ENCODE measurements at regions not wholly inside any gene's neighbourhood (a gene's known extent, or its start where the extent isn't known, plus 50 kb on each side); places are given as distances from the start of the nearest gene placed in this dataset.

DNA sequence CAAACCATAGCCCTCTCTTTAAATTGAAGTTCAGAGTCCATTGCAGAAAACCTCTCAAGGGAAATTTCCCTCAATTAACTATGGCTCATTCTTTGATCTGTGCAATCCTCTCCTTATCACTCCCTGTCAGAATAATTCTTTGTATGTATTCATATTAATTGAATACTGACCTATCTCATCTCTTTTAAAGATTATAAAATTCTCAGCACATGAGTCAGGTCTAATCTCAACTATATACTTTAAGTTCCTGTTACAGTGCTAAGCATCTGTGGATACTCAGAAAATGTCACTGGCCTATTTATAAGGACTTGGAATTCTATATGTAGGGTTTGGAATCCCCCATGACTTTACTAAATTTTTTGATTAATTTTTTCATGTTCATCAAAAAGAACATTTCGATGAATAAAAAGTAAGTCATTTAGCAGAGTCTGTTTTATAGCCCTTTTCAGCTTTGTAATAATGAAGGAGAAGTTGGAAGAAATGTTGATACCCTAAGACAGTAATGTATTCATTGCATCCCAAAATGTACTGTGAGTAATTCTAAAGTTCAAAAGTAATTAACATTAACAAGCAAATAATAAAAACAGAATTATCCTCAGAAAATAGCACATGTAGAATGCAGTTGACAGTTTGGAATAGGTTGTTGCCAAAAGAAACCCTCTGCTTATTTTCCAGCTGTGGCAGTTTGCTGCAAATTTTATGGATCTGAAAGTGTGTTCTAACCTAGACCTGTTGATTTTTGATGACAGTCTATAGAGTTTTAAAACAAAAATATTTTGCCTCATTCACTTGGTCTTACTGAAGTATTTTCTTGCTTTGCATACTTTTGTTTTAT is 503.4 kb upstream of the CBLB start:
- Histone ChIP-seq H3K9me3 (ENCODE audit: low read depth) (no peaks in the 10 kb centered on the region), H3K4me1 (no peaks in the 10 kb centered on the region), H3K4me3 (no peak overlapping the region), H3K79me2 (ENCODE audit: low read depth) (no peaks in the 10 kb centered on the region), H2AFZ (replicated peaks) (no peak overlapping the region), H3K36me3 (no peaks in the 10 kb centered on the region), H3K4me2 (no peak overlapping the region), H3K27ac (no peak overlapping the region), H3F3A (ENCODE audit: low read depth) (no peaks in the 10 kb centered on the region), H3K27me3 (no peaks in the 10 kb centered on the region), H3K9ac (no peak overlapping the region), H4K20me1 (ENCODE audit: low read depth) (no peaks in the 10 kb centered on the region)
- Mint-ChIP-seq H3K4me1 (no peaks in the 10 kb centered on the region), H3K36me3 (no peaks in the 10 kb centered on the region), H3K27ac (no peak overlapping the region), H3K4me3 (no peak overlapping the region), H3K27me3 (ENCODE audit: insufficient read depth, low read depth) (no peaks in the 10 kb centered on the region), H3K9me3 (no peaks in the 10 kb centered on the region)
- TF ChIP-seq CTCF (IDR thresholded peaks at IDR 0.05) (no peak), EZH2phosphoT487 (IDR thresholded peaks at IDR 0.05) (no peak), EZH2 (IDR thresholded peaks at IDR 0.05) (no peak)
- DNase-seq (ENCODE audit: low spot score), result no peak

GRCh38 chr3:106372806-106373190 is 504.0 kb upstream of the CBLB start:
- Histone ChIP-seq H3K27me3 (no peaks in the 10 kb centered on the region), H3K27ac (no peak overlapping the region), H4K20me1 (ENCODE audit: low read depth) (no peaks in the 10 kb centered on the region), H3F3A (ENCODE audit: low read depth) (no peaks in the 10 kb centered on the region), H3K4me2 (no peak overlapping the region), H2AFZ (replicated peaks) (no peak overlapping the region), H3K4me3 (no peak overlapping the region), H3K79me2 (ENCODE audit: low read depth) (no peaks in the 10 kb centered on the region), H3K36me3 (no peaks in the 10 kb centered on the region), H3K9ac (no peak overlapping the region), H3K9me3 (ENCODE audit: low read depth) (no peaks in the 10 kb centered on the region), H3K4me1 (no peaks in the 10 kb centered on the region)
- Mint-ChIP-seq H3K27ac (no peak overlapping the region), H3K4me1 (no peaks in the 10 kb centered on the region), H3K36me3 (no peaks in the 10 kb centered on the region), H3K4me3 (no peak overlapping the region), H3K9me3 (no peaks in the 10 kb centered on the region), H3K27me3 (ENCODE audit: insufficient read depth, low read depth) (no peaks in the 10 kb centered on the region)
- DNase-seq (ENCODE audit: low spot score), result no peak
- TF ChIP-seq EZH2phosphoT487 (IDR thresholded peaks at IDR 0.05), result no peak
- no peak for TF ChIP-seq EZH2 (IDR thresholded peaks at IDR 0.05)
- no peak for TF ChIP-seq CTCF (IDR thresholded peaks at IDR 0.05)

GRCh38 chr3:106376016-106376570 is 507.3 kb upstream of the CBLB start:
- Mint-ChIP-seq H3K4me3 (no peak overlapping the region), H3K4me1 (peaks cover 4% of the 10 kb centered on the region), H3K27me3 (ENCODE audit: insufficient read depth, low read depth) (no peaks in the 10 kb centered on the region), H3K27ac (no peak overlapping the region), H3K9me3 (no peaks in the 10 kb centered on the region), H3K36me3 (no peaks in the 10 kb centered on the region)
- Histone ChIP-seq H3K9me3 (ENCODE audit: low read depth) (no peaks in the 10 kb centered on the region), H3K4me3 (no peak overlapping the region), H3K27me3 (no peaks in the 10 kb centered on the region), H3K4me2 (no peak overlapping the region), H3F3A (ENCODE audit: low read depth) (no peaks in the 10 kb centered on the region), H3K27ac (no peak overlapping the region), H4K20me1 (ENCODE audit: low read depth) (no peaks in the 10 kb centered on the region), H3K4me1 (no peaks in the 10 kb centered on the region), H3K9ac (no peak overlapping the region), H2AFZ (replicated peaks) (no peak overlapping the region), H3K36me3 (no peaks in the 10 kb centered on the region), H3K79me2 (ENCODE audit: low read depth) (no peaks in the 10 kb centered on the region)
- no peak for TF ChIP-seq EZH2 (IDR thresholded peaks at IDR 0.05)
- TF ChIP-seq CTCF (IDR thresholded peaks at IDR 0.05), result no peak
- TF ChIP-seq EZH2phosphoT487 (IDR thresholded peaks at IDR 0.05), result no peak
- no peak for DNase-seq (ENCODE audit: low spot score)

Data from neural progenitor cell (in vitro differentiated cells).